ENCODE measurements at regions not wholly inside any gene's neighbourhood (a gene's known extent, or its start where the extent isn't known, plus 50 kb on each side); places are given as distances from the start of the nearest gene placed in this dataset.

- no peak for DNase-seq (ENCODE audit: low spot score)
- TF ChIP-seq HNF4A (conservative IDR thresholded peaks at IDR 0.05): no peak
- no peak for TF ChIP-seq JUND (IDR thresholded peaks at IDR 0.05)
- no peak for TF ChIP-seq TAF1 (conservative IDR thresholded peaks at IDR 0.05)
- no peak for TF ChIP-seq REST (IDR thresholded peaks at IDR 0.05)
- no peak for TF ChIP-seq HNF4G (IDR thresholded peaks at IDR 0.05)
- TF ChIP-seq RAD21 (IDR thresholded peaks at IDR 0.05): no peak
- no peak for TF ChIP-seq NR2F2 (IDR thresholded peaks at IDR 0.05)
- TF ChIP-seq EGR1 (IDR thresholded peaks at IDR 0.05; ENCODE audit: low read depth in 2 of 2): no peak
- no peak for TF ChIP-seq RXRA (IDR thresholded peaks at IDR 0.05)
- TF ChIP-seq FOXA1 (IDR thresholded peaks at IDR 0.05): no peak
- TF ChIP-seq FOXA2 (IDR thresholded peaks at IDR 0.05): no peak
- no peak for TF ChIP-seq ATF3 (IDR thresholded peaks at IDR 0.05)
- no peak for TF ChIP-seq SP1 (IDR thresholded peaks at IDR 0.05)
- no peak for TF ChIP-seq CTCF (IDR thresholded peaks at IDR 0.05; ENCODE audit: low read depth, low read length, missing input control)
- no peak for TF ChIP-seq MAX (IDR thresholded peaks at IDR 0.05)
- no peak for TF ChIP-seq GABPA (IDR thresholded peaks at IDR 0.05 in 1 of 2, conservative IDR thresholded peaks at IDR 0.05 in 1 of 2)
- TF ChIP-seq ZBTB33 (IDR thresholded peaks at IDR 0.05): no peak
- no peak for TF ChIP-seq YY1 (IDR thresholded peaks at IDR 0.05)
- Histone ChIP-seq H3K9ac (ENCODE audit: low read depth in 1 of 2, low read length in 2 of 2) (no peak overlapping the region), H3K9me3 (ENCODE audit: control insufficient read depth in 4 of 4, low read length in 3 of 4) (no peaks in the 10 kb centered on the region), H3K27ac (ENCODE audit: low read depth in 1 of 2, low read length in 2 of 2) (no peak overlapping the region), H3K36me3 (ENCODE audit: control insufficient read depth in 4 of 4, insufficient read depth in 3 of 4, low read depth in 1 of 4, low read length in 3 of 4) (no peaks in the 10 kb centered on the region), H3K27me3 (ENCODE audit: control insufficient read depth in 4 of 4, insufficient read depth in 4 of 4, low read length in 3 of 4) (no peaks in the 10 kb centered on the region), H3K4me1 (ENCODE audit: control insufficient read depth in 4 of 4, insufficient read depth in 4 of 4, low read length in 3 of 4) (no peaks in the 10 kb centered on the region), H3K4me3 (ENCODE audit: low read depth in 1 of 3, low read length in 3 of 3) (no peak overlapping the region)
- WGBS: 58% methylated on average over 1 of the region's 1 CpG
Measured at GRCh38 chr13:63882052-63882451, 2466.4 kb upstream of the PCDH20 start.

All from liver (tissue), 8 donors.